M059J (cell line): ENCODE measurements at regions not wholly inside any gene's neighbourhood (a gene's known extent, or its start where the extent isn't known, plus 50 kb on each side); places are given as distances from the start of the nearest gene placed in this dataset.
A peak's percentile ranks its signal among the peaks of the same experiment; 100 is the strongest.

Experiments used
- DNase-seq: peaks from one replicate; pipeline ENCODE4 v3.0.0-alpha.2; 2012; ENCODE audit warnings: low read depth

GRCh38 chr2:176424746-176425145, 155.5 kb downstream of the MTX2 start:
- no peak for DNase-seq

- no peak for DNase-seq
These were observed 158.3 kb downstream of the MTX2 start for GRCh38 chr2:176427549-176427948.

DNA sequence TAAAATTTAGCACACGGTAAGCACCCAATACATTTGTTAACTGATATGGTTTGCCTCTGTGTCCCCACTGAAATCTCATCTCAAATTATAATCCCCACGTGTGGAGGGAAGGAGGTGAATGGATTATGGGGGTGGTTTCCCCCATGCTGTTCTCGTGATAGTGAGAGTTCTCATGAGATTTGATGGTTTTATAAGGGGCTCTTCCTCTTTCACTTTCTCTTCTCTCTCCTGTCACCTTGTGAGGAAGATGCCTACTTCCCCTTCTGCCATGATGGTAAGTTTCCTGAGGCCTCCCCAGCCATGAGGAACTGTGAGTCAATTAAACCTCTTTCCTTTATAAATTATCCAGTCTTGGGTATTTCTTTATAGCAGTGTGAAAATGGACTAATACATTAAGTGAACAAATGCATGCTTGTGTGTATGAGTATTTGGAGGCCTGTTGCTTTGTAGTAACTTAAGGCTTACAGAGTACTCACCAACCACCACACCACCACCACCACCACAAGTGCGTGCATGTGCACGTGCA, 159.8 kb downstream of the MTX2 start:
- peak; percentile 10 for DNase-seq

DNA sequence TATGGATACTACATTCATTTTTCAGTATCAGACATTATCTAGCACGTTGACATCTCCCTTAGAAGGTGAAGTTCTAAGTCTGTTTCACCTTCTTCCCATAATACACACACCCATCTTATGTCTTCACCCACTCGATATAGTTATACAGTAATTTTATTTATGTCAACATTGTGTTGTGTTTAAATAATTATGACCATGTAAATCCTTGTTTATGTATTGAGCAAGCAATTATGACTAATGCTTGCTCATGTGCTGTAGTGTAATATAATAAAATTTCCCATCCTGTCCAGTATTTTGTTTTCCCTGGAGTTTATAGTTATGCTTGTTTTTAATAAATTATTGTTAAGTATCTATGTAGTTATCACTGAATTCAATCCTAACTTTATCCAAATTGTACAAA, 163.2 kb downstream of the MTX2 start:
- no peak for DNase-seq

DNA sequence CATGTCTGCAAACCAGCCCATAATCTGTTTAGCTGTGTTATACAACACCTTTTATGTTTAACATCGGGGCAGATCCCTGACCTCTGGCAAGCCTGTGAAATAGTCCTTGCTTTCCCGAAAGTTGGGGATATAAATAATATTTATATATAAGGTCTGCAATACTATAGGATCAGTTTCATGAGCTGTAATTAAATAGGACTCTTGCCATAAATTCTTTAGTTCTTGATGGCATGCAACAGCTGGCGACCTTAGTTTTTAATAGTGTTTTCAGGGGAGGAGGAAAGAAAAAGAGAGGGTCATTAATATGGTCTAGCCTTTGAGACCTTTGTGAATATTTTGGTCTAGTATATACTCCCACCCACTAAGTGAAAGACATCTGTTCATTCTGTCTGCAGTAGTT, 166.5 kb downstream of the MTX2 start:
- DNase-seq, result no peak

DNA sequence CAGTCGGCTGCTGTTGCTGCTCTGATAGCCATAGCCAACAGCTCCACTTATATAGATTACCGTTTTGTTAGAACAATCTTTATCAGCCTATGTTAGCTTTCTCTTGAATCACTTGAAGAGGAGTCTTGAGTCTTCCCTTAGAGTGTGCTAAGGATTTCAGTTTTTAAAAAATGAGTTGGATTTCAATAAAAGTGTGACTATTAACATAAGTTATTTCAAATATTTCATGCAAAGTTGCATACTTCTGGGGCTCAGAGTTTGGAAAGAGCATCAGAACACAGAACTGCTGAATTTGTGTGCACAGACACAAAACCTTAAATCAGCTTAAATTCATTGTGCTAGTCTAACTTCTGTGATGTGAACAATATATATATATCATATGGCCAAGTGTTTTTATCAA, 174.7 kb downstream of the MTX2 start:
- no peak for DNase-seq

DNA sequence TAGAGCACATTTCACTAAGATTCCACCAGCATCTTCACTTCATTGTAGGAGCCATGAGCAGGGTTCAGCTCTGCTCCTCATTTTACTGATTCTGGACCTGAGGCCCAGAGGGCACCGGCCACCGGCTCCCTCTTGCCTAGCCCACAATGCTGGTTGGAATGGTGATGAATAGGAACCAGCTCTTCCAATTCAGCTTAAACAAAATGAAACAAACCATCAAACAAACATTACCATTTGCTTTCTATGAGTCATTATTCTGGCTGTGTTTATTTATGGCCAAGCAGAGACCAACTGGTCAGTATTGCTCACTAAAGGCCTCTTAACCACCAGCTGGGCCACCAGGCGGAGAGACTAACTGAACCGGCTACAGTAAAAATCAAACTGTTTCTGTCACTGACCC, 176.7 kb downstream of the MTX2 start:
- DNase-seq, result peak; percentile 75

- DNase-seq, result peak; percentile 15
These were observed 177.6 kb downstream of the MTX2 start for GRCh38 chr2:176446718-176447414.

- no peak for DNase-seq
These were observed 178.4 kb downstream of the MTX2 start for GRCh38 chr2:176447616-176448015.

- DNase-seq, result no peak
These were observed 180.6 kb downstream of the MTX2 start for GRCh38 chr2:176449852-176450251.

DNA sequence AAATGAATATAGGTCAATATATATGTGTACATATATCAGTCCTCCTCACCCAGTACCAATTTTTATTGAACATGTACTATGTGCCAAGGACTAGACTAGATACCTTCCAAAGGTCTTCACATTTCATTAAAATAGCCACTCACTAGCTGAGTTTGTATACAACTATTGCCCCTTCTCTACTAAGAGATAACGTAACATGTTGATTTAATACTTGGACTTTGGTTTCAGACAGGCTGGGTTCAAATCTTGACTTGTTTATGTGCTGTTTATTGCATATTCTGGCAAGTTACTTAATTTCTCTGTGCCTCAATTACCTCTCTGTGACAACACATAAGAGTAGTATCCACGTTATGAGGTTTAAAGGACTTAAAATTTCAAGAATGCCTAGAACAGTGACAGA, 184.5 kb downstream of the MTX2 start:
- DNase-seq, result no peak

- peak; percentile 56 for DNase-seq
These were observed 185.9 kb downstream of the MTX2 start for GRCh38 chr2:176454893-176455815.

DNA sequence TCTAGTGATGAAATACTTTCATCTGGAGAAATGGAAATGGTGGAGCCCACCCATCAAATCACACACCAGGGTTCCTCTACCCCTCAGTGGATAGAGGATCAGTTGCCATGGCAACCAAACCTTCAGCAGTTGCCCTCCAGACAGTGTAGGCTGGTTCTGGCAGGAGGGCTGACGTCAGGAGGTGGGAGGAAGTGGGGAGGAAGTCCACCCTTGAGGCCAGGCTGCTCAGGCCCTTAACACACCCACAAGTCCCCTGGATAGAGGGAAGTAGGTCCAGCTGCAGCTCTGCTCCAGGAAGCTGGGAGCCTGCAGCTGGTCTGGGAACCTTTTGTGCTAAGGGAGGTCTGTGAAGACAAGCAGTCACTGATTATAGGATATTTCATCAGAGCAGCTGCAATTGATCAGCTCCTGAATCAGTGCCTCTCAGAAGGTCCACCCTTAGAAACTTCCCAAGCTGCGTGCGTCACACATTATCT, 186.6 kb downstream of the MTX2 start:
- peak; percentile 7 for DNase-seq

- no peak for DNase-seq
These were observed 188.2 kb downstream of the MTX2 start for GRCh38 chr2:176457481-176457880.

DNA sequence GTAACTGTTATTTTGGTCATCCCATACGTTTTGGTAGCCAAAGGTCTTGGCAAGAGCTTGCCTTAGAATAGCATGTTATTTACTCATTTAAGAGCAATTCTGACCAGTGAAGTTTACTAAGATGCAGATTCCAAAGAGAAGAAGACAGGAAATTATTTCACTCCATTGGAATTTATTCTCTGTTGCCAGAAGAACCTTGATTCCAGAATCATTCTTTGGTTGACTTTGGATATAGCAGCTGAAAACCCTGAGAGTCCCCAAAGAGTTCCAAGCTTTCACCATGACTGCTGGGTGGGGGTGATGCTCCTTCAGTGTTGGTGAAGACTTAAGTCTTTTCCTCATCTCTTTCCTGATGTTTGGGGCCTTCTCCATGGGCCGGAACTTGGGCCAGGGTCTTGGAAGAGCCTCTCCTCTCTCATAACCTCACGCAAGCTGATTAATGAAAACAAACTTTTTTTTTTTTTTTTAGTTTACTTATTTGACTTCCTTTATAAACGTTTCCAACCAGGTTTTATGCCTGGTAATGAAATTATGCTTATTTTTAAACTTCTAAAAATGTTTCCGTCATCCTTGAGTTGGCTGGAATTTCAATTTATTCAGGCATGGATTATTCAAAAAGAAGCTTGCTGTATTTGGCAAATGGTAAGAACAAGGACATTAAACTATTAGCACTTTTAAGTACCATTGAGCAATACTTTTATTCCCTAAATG, 192.0 kb downstream of the MTX2 start:
- peak; percentile 56 for DNase-seq

DNA sequence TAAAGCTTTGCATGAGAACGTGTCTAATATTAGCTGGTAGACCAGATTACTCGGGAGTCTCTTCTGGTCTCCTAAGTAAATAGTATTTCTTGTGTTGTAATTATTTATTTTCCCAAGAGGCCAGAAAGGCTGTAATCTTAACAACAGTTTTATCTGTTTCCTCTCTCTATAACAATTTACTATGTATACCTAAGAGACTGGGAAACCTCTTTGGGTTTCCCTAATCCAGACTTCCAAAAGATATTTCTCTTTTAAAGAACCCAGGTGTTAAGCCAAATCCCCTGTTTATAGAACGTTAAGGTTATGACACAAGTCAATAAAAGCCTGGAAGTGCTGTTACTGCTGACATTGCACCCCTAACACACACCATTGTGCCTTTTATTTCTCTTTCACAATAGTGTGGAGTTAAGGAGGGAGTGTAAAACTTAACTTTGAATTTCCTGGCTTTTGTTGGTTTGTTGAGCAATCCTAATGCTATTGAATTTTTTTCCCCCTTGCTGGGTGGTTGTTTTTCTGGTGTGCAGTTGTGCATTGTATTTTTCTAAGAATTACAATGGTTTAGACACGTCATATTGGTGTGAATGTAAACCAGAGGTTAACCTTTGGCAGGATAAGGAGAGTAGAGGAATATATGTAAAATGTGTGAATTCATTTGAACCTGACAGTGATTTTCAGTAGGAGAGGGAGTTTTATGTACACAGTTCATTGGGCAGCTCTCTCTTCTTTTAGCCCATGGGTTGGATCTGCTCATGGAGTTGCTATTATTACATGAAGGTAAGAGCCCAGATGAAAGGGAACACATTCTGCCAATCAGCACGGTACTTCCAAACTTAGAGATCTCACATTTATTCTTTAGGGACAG, 192.8 kb downstream of the MTX2 start:
- DNase-seq, result peak; percentile 4

- no peak for DNase-seq
These were observed 194.3 kb downstream of the MTX2 start for GRCh38 chr2:176463546-176463945.

- no peak for DNase-seq
These were observed 195.8 kb downstream of the MTX2 start for GRCh38 chr2:176464886-176465564.

- no peak for DNase-seq
These were observed 197.7 kb downstream of the MTX2 start for GRCh38 chr2:176466918-176467452.

GRCh38 chr2:176467595-176467994, 198.4 kb downstream of the MTX2 start:
- DNase-seq, result no peak
